SU-DHL-6 (cell line): ENCODE measurements at regions not wholly inside any gene's neighbourhood (a gene's known extent, or its start where the extent isn't known, plus 50 kb on each side); places are given as distances from the start of the nearest gene placed in this dataset.

Experiments used
- H2AFZ ChIP-seq: fragments of 200-600 bp; sonication (generic); 2 replicates; pipeline ENCODE4 v1.6.1; 2014; ENCODE audit warnings: low read depth, mild to moderate bottlenecking, moderate library complexity, mixed read lengths, antibody characterized with exemption, low read length; ENCODE audit not compliant: severe bottlenecking
- H3F3A ChIP-seq: fragments of 200-600 bp; shearing (Covaris generic); 2 replicates; pipeline ENCODE4 v1.6.0; 2016; ENCODE audit warnings: antibody characterized with exemption, mild to moderate bottlenecking; ENCODE audit not compliant: insufficient read depth
- H3K27ac ChIP-seq: fragments of 200-600 bp; sonication (generic); 2 replicates; pipeline ENCODE4 v1.5.1; 2016; ENCODE audit warnings: low read depth, mild to moderate bottlenecking, low read length, moderate library complexity, mixed read lengths
- H3K27me3 ChIP-seq: fragments of 200-600 bp; sonication (generic), shearing (Covaris generic); 2 replicates; pipeline ENCODE4 v1.6.0; 2014; ENCODE audit warnings: mild to moderate bottlenecking, low read length
- H3K36me3 ChIP-seq: fragments of 200-600 bp; sonication (generic); 2 replicates; pipeline ENCODE4 v1.6.1; 2014; ENCODE audit warnings: mild to moderate bottlenecking, low read length, mixed read lengths
- H3K4me2 ChIP-seq: fragments of 300-600, 200-600 bp; shearing (Covaris generic), sonication (generic); 2 replicates; pipeline ENCODE4 v1.6.0; 2014; ENCODE audit warnings: low read length, low read depth, mild to moderate bottlenecking; ENCODE audit not compliant: poor library complexity, severe bottlenecking
- H3K4me3 ChIP-seq: fragments of 200-600 bp; sonication (generic); 2 replicates; pipeline ENCODE4 v1.5.1; 2014; ENCODE audit warnings: antibody characterized with exemption, low read length, mild to moderate bottlenecking, mixed read lengths; ENCODE audit not compliant: insufficient read depth, poor library complexity, severe bottlenecking
- H3K79me2 ChIP-seq: fragments of 200-600 bp; sonication (generic); 2 replicates; pipeline ENCODE4 v1.6.1; 2014; ENCODE audit warnings: mild to moderate bottlenecking, low read length, moderate library complexity; ENCODE audit not compliant: insufficient read depth
- H3K9ac ChIP-seq: fragments of 200-600 bp; sonication (generic); 2 replicates; pipeline ENCODE4 v1.7.0; 2014; ENCODE audit warnings: mild to moderate bottlenecking, low read length
- H3K9me2 ChIP-seq: fragments of 200-600 bp; sonication (generic); replicated peaks from 2 replicates; pipeline ENCODE4 v1.6.1; 2014; ENCODE audit warnings: low read length; ENCODE audit not compliant: insufficient read depth
- H3K9me3 ChIP-seq: fragments of 200-600 bp; sonication (generic); 2 replicates; pipeline ENCODE4 v1.6.1; 2014; ENCODE audit warnings: low read length, mixed read lengths; ENCODE audit not compliant: insufficient read depth
- H4K20me1 ChIP-seq: fragments of 200-600 bp; sonication (generic); 2 replicates; pipeline ENCODE4 v1.6.1; 2014; ENCODE audit warnings: low read depth, mild to moderate bottlenecking, antibody characterized with exemption, low read length, moderate library complexity, mixed read lengths
- EZH2phosphoT487 ChIP-seq: fragments of 200-600 bp; sonication (generic), shearing (Covaris generic); conservative IDR thresholded peaks from 2 replicates; pipeline ENCODE4 v1.6.1; 2018; ENCODE audit warnings: mild to moderate bottlenecking, antibody characterized with exemption, low read length, moderate library complexity, mixed read lengths
- TF ChIP-seq, protein P1 (sequence below): fragments of 200-600 bp; sonication (generic); IDR thresholded peaks from one replicate; pipeline ENCODE4 v1.5.1; 2017; ENCODE audit warnings: antibody characterized with exemption, mild to moderate bottlenecking, low read length, moderate library complexity; ENCODE audit not compliant: insufficient read depth, poor library complexity, severe bottlenecking

DNA sequence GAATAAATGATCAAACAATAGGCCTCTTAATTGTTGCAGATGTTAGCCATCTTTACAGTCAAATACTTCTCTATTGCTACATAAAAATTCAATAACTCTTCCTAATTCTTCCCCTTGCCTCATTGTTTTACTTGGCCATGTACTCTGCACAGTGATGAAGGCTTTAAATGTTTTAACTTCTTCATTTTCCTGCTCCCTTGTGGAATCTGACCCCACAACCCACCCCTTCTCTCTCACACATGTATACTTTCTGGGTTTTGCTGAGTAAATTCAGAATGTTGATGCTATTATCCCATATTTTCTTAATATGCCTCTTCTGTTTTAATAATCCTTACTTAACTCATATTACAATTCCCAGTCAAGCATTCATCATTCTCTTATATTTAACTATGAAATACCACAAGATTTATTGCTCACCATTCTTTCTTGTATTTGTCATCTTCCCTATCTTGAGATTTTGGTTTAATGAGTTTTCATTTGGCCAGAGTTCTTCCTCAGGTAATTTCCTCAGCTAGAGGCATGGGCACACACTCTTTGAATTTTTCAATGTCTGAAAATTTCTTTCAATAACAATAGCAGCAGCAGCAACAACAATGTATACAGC lies 327.8 kb upstream of the USP24 start:
- H3K36me3 ChIP-seq, result no peaks in the 10 kb centered on the region
- no peaks in the 10 kb centered on the region for H3K9me3 ChIP-seq
- no peaks in the 10 kb centered on the region for H3K79me2 ChIP-seq
- no peak overlapping the region for H3K9ac ChIP-seq
- no peak overlapping the region for H3K4me2 ChIP-seq
- H2AFZ ChIP-seq, result no peak overlapping the region
- TF ChIP-seq EZH2phosphoT487, result no peak
- TF ChIP-seq, protein P1, sequence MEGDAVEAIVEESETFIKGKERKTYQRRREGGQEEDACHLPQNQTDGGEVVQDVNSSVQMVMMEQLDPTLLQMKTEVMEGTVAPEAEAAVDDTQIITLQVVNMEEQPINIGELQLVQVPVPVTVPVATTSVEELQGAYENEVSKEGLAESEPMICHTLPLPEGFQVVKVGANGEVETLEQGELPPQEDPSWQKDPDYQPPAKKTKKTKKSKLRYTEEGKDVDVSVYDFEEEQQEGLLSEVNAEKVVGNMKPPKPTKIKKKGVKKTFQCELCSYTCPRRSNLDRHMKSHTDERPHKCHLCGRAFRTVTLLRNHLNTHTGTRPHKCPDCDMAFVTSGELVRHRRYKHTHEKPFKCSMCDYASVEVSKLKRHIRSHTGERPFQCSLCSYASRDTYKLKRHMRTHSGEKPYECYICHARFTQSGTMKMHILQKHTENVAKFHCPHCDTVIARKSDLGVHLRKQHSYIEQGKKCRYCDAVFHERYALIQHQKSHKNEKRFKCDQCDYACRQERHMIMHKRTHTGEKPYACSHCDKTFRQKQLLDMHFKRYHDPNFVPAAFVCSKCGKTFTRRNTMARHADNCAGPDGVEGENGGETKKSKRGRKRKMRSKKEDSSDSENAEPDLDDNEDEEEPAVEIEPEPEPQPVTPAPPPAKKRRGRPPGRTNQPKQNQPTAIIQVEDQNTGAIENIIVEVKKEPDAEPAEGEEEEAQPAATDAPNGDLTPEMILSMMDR, result no peak
- no peak overlapping the region for H3K4me3 ChIP-seq
- no peaks in the 10 kb centered on the region for H3K9me2 ChIP-seq
- H3K27ac ChIP-seq, result no peak overlapping the region
- H3K27me3 ChIP-seq, result no peaks in the 10 kb centered on the region
- H3F3A ChIP-seq, result no peaks in the 10 kb centered on the region
- H4K20me1 ChIP-seq, result no peaks in the 10 kb centered on the region

GRCh38 chr1:55541296-55541695 lies 326.1 kb upstream of the USP24 start:
- Histone ChIP-seq H3K79me2 (no peaks in the 10 kb centered on the region), H3K4me3 (no peak overlapping the region), H3K9ac (no peak overlapping the region), H3K36me3 (no peaks in the 10 kb centered on the region), H3K27ac (no peak overlapping the region), H3K4me2 (no peak overlapping the region), H3F3A (no peaks in the 10 kb centered on the region), H2AFZ (no peak overlapping the region), H3K27me3 (no peaks in the 10 kb centered on the region), H3K9me2 (no peaks in the 10 kb centered on the region), H3K9me3 (no peaks in the 10 kb centered on the region), H4K20me1 (no peaks in the 10 kb centered on the region)
- TF ChIP-seq EZH2phosphoT487, result no peak
- TF ChIP-seq, protein P1, result no peak

DNA sequence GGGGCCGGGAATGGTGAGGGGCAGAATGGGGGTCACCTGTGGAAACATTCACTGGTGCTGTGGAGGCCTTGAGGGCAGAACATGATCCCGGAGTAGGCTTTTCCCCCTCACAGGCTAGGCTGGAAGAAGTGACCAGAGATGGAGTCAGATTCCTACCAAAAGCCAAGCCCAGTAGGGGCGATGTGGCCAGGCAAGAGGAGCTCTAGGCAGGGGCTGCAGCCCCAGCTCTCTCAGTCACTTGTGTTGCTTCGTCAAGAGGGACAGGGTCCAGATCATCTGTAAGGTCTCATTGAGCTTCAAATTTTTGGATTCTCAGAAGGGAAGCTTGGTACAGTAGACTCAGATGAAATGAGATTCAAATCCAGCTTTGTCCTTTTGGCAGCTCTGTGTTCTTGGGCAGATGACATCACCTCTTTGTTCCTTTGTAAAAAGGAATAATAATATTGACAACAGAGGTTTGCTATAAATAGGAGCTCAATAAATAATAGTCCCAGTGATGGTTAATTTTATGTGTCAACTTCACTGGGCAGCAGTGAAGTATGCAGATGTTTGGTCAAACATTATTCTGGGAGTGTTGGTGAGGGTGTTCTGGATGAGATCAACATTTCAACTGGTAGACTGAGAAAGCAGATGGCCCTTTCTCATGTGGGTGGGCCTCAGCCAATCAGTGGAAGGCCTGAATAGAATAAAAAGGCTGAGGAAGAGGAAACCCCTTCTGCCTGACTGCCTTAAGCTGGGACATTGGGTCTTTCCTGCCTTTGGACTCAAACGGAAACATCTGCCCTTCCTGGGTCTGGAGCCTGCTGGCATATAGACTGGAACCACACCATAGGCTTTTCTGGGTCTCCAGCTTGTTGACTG lies 324.7 kb upstream of the USP24 start:
- Histone ChIP-seq H4K20me1 (no peaks in the 10 kb centered on the region), H3K36me3 (no peaks in the 10 kb centered on the region), H2AFZ (no peak overlapping the region), H3K27me3 (no peaks in the 10 kb centered on the region), H3K4me3 (no peak overlapping the region), H3K9me2 (no peaks in the 10 kb centered on the region), H3F3A (no peaks in the 10 kb centered on the region), H3K27ac (no peak overlapping the region), H3K9me3 (no peaks in the 10 kb centered on the region), H3K4me2 (no peak overlapping the region), H3K79me2 (no peaks in the 10 kb centered on the region), H3K9ac (no peak overlapping the region)
- TF ChIP-seq, protein P1, result no peak
- TF ChIP-seq EZH2phosphoT487, result no peak
